H9 (cell line): ENCODE measurements at regions not wholly inside any gene's neighbourhood (a gene's known extent, or its start where the extent isn't known, plus 50 kb on each side); places are given as distances from the start of the nearest gene placed in this dataset.

ENCODE experiments used
- DNase-seq: peaks from one replicate; pipeline ENCODE4 v3.0.0-alpha.2; 2017
- H2AFZ ChIP-seq: one replicate; pipeline ENCODE4 v1.6.1; 2013; ENCODE audit warnings: mild to moderate bottlenecking, low read length, control low read depth, moderate library complexity
- H2AK5ac ChIP-seq: 2 replicates; pipeline ENCODE4 v1.6.1; 2013; ENCODE audit warnings: low read length, control low read depth, mixed read lengths; ENCODE audit not compliant: insufficient read length
- H2BK120ac ChIP-seq: one replicate; pipeline ENCODE4 v1.6.1; 2013; ENCODE audit warnings: low read depth, mild to moderate bottlenecking, low read length, control low read depth, inconsistent platforms; ENCODE audit not compliant: poor library complexity, severe bottlenecking
- H2BK12ac ChIP-seq: 2 replicates; pipeline ENCODE4 v1.6.1; 2013; ENCODE audit warnings: low read length, control low read depth, mixed read lengths, low read depth; ENCODE audit not compliant: insufficient read length
- H2BK15ac ChIP-seq: 2 replicates; pipeline ENCODE4 v1.6.1; 2013; ENCODE audit warnings: low read depth, low read length, control low read depth
- H2BK20ac ChIP-seq: one replicate; pipeline ENCODE4 v1.6.1; 2013; ENCODE audit warnings: low read depth, mild to moderate bottlenecking, low read length, control low read depth, inconsistent platforms; ENCODE audit not compliant: poor library complexity, severe bottlenecking
- H2BK5ac ChIP-seq: 2 replicates; pipeline ENCODE4 v1.6.1; 2013; ENCODE audit warnings: low read length, control low read depth, mixed read lengths; ENCODE audit not compliant: insufficient read length
- H3K14ac ChIP-seq: 2 replicates; pipeline ENCODE4 v1.6.1; 2013; ENCODE audit warnings: low read length, control low read depth; ENCODE audit not compliant: insufficient read depth
- H3K18ac ChIP-seq: 2 replicates; pipeline ENCODE4 v1.6.1; 2013; ENCODE audit warnings: low read depth, mild to moderate bottlenecking, mixed read lengths, low read length, control low read depth; ENCODE audit not compliant: insufficient read length
- H3K23ac ChIP-seq: 2 replicates; pipeline ENCODE4 v1.6.1; 2013; ENCODE audit warnings: low read length, control low read depth, mixed read lengths, low read depth; ENCODE audit not compliant: insufficient read length
- H3K23me2 ChIP-seq: 2 replicates; pipeline ENCODE4 v1.6.1; 2013; ENCODE audit warnings: low read depth, mild to moderate bottlenecking, mixed read lengths, low read length, control low read depth; ENCODE audit not compliant: insufficient read length, poor library complexity, severe bottlenecking
- H3K27ac ChIP-seq: 2 replicates; pipeline ENCODE4 v1.5.1; 2013; ENCODE audit warnings: low read length, control low read depth, mixed read lengths, low read depth; ENCODE audit not compliant: insufficient read length
- H3K27me3 ChIP-seq: 2 replicates; pipeline ENCODE4 v1.6.1; 2013; ENCODE audit warnings: low read length, control low read depth, inconsistent platforms; ENCODE audit not compliant: insufficient read depth
- H3K4ac ChIP-seq: 2 replicates; pipeline ENCODE4 v1.6.1; 2013; ENCODE audit warnings: low read depth, mild to moderate bottlenecking, control low read depth, inconsistent platforms, low read length, moderate library complexity
- H3K4me1 ChIP-seq: 2 replicates; pipeline ENCODE4 v1.6.1; 2013; ENCODE audit warnings: low read length, control low read depth, inconsistent platforms; ENCODE audit not compliant: insufficient read depth
- H3K4me2 ChIP-seq: 2 replicates; pipeline ENCODE4 v1.6.1; 2013; ENCODE audit warnings: low read length, control low read depth, mixed read lengths; ENCODE audit not compliant: insufficient read length, insufficient read depth
- H3K56ac ChIP-seq: 2 replicates; pipeline ENCODE4 v1.6.1; 2013; ENCODE audit warnings: low read depth, mild to moderate bottlenecking, mixed read lengths, low read length, control low read depth; ENCODE audit not compliant: insufficient read length
- H3K79me1 ChIP-seq: 2 replicates; pipeline ENCODE4 v1.6.1; 2013; ENCODE audit warnings: low read depth, mild to moderate bottlenecking, moderate library complexity, low read length, control low read depth, inconsistent platforms; ENCODE audit not compliant: insufficient read depth, poor library complexity, severe bottlenecking
- H3K79me2 ChIP-seq: 2 replicates; pipeline ENCODE4 v1.6.1; 2013; ENCODE audit warnings: low read length, control low read depth, inconsistent platforms; ENCODE audit not compliant: insufficient read depth
- H3K9ac ChIP-seq: 2 replicates; pipeline ENCODE4 v1.6.1; 2013; ENCODE audit warnings: low read length, control low read depth, mixed read lengths; ENCODE audit not compliant: insufficient read length; ENCODE audit errors: extremely low read depth
- H3K9me3 ChIP-seq: one replicate; pipeline ENCODE4 v1.6.1; 2013; ENCODE audit warnings: low read depth, low read length, inconsistent platforms; ENCODE audit not compliant: control insufficient read depth
- H3T11ph ChIP-seq: one replicate; pipeline ENCODE4 v1.6.1; 2013; ENCODE audit warnings: mild to moderate bottlenecking, low read length, control low read depth, inconsistent platforms
- H4K20me1 ChIP-seq: one replicate; pipeline ENCODE4 v1.6.1; 2013; ENCODE audit not compliant: control insufficient read depth, insufficient read length, insufficient read depth
- H4K5ac ChIP-seq: 2 replicates; pipeline ENCODE4 v1.6.1; 2013; ENCODE audit warnings: low read depth, mild to moderate bottlenecking, mixed read lengths, low read length, control low read depth; ENCODE audit not compliant: insufficient read length
- H4K8ac ChIP-seq: replicated peaks from 2 replicates; pipeline ENCODE4 v1.6.1; 2013; ENCODE audit warnings: low read length, control low read depth, mixed read lengths, low read depth; ENCODE audit not compliant: insufficient read length
- H4K91ac ChIP-seq: 2 replicates; pipeline ENCODE4 v1.6.1; 2013; ENCODE audit warnings: low read depth, mild to moderate bottlenecking, moderate library complexity, mixed read lengths, low read length, control low read depth; ENCODE audit not compliant: insufficient read length
- H3K27ac Mint-ChIP-seq, 3 experiments: 2 replicates in 2 of 3; 3 replicates in 1 of 3; pipeline ENCODE4 v1.8.0; 2020 to 2021; ENCODE audit warnings: mixed read lengths in 3 of 3, mild to moderate bottlenecking in 1 of 3, moderate library complexity in 1 of 3
- H3K27me3 Mint-ChIP-seq: 2 replicates; pipeline ENCODE4 v1.8.0; 2021; ENCODE audit warnings: low read depth, mild to moderate bottlenecking, moderate library complexity, mixed read lengths
- H3K36me3 Mint-ChIP-seq, 3 experiments: 2 replicates in 2 of 3; 3 replicates in 1 of 3; pipeline ENCODE4 v1.8.0; 2020 to 2021; ENCODE audit warnings: low read depth in 3 of 3, mixed read lengths in 3 of 3; ENCODE audit not compliant: insufficient read depth in 1 of 3
- H3K4me1 Mint-ChIP-seq, 2 experiments: 2 replicates each; pipeline ENCODE4 v1.8.0; 2020; ENCODE audit warnings: mixed read lengths in 2 of 2
- H3K4me3 Mint-ChIP-seq, 2 experiments: 2 replicates in 1 of 2; 3 replicates in 1 of 2; pipeline ENCODE4 v1.8.0; 2020 to 2021; ENCODE audit warnings: mild to moderate bottlenecking in 2 of 2, mixed read lengths in 2 of 2, moderate library complexity in 1 of 2
- H3K9me3 Mint-ChIP-seq, 2 experiments: 2 replicates in 1 of 2; 3 replicates in 1 of 2; pipeline ENCODE4 v1.8.0; 2020; ENCODE audit warnings: mild to moderate bottlenecking in 2 of 2, mixed read lengths in 2 of 2, moderate library complexity in 1 of 2
- WGBS: extraction: QIAGEN DNeasy Blood & Tissue Kit; methylation state at CpG from one replicate; pipeline ENCODE4 v1.1.7; 2013; ENCODE audit warnings: missing lambda C conversion rate, low lambda C conversion rate, mixed read lengths; ENCODE audit not compliant: insufficient read length; ENCODE audit errors: extremely low coverage; 5-methylcytosine and 5-hydroxymethylcytosine counted together
- TF ChIP-seq, protein P1 (sequence below): fragments of 200-600 bp; sonication (generic); conservative IDR thresholded peaks from 3 replicates; pipeline ENCODE4 v1.8.0; 2021; ENCODE audit warnings: antibody characterized with exemption, mild to moderate bottlenecking

GRCh38 chr20:41702647-41703046 is 84.5 kb upstream of the CHD6 start:
- H3K27ac ChIP-seq, result no peak overlapping the region
- H2AFZ ChIP-seq, result no peak overlapping the region
- H4K20me1 ChIP-seq, result no peaks in the 10 kb centered on the region
- H3K4me2 ChIP-seq, result no peak overlapping the region
- H3K4me1 ChIP-seq, result no peaks in the 10 kb centered on the region
- no peak overlapping the region for H2BK15ac ChIP-seq
- no peaks in the 10 kb centered on the region for H3K79me2 ChIP-seq
- H3K23me2 ChIP-seq, result no peaks in the 10 kb centered on the region
- H4K91ac ChIP-seq, result no peak overlapping the region
- Mint-ChIP-seq H3K4me1 (peaks cover 10% of the 10 kb centered on the region in 2 experiments), H3K36me3 (no peaks in the 10 kb centered on the region), H3K27ac (no peak overlapping the region), H3K27me3 (no peaks in the 10 kb centered on the region), H3K4me3 (no peak overlapping the region), H3K9me3 (no peaks in the 10 kb centered on the region; a peak in 1 of 5 replicates)
- DNase-seq, result no peak
- H3K18ac ChIP-seq, result no peak overlapping the region
- H2BK12ac ChIP-seq, result no peak overlapping the region
- H2BK5ac ChIP-seq, result no peak overlapping the region
- no peak overlapping the region for H3K14ac ChIP-seq
- WGBS, result no CpG with 5 or more reads among the region's 2 CpGs
- no peak overlapping the region for H4K5ac ChIP-seq
- no peak overlapping the region for H2BK20ac ChIP-seq
- no peak overlapping the region for H3T11ph ChIP-seq
- no peak overlapping the region for H4K8ac ChIP-seq
- H2BK120ac ChIP-seq, result no peak overlapping the region
- no peaks in the 10 kb centered on the region for H3K9me3 ChIP-seq
- no peak overlapping the region for H3K56ac ChIP-seq
- no peak overlapping the region for H3K4ac ChIP-seq
- no peak overlapping the region for H3K9ac ChIP-seq
- H3K79me1 ChIP-seq, result no peaks in the 10 kb centered on the region
- H3K27me3 ChIP-seq, result no peaks in the 10 kb centered on the region
- H2AK5ac ChIP-seq, result no peak overlapping the region
- no peak overlapping the region for H3K23ac ChIP-seq
- TF ChIP-seq, protein P1, sequence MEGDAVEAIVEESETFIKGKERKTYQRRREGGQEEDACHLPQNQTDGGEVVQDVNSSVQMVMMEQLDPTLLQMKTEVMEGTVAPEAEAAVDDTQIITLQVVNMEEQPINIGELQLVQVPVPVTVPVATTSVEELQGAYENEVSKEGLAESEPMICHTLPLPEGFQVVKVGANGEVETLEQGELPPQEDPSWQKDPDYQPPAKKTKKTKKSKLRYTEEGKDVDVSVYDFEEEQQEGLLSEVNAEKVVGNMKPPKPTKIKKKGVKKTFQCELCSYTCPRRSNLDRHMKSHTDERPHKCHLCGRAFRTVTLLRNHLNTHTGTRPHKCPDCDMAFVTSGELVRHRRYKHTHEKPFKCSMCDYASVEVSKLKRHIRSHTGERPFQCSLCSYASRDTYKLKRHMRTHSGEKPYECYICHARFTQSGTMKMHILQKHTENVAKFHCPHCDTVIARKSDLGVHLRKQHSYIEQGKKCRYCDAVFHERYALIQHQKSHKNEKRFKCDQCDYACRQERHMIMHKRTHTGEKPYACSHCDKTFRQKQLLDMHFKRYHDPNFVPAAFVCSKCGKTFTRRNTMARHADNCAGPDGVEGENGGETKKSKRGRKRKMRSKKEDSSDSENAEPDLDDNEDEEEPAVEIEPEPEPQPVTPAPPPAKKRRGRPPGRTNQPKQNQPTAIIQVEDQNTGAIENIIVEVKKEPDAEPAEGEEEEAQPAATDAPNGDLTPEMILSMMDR, result no peak
